GM19238 (cell line): ENCODE measurements at regions not wholly inside any gene's neighbourhood (a gene's known extent, or its start where the extent isn't known, plus 50 kb on each side); places are given as distances from the start of the nearest gene placed in this dataset.

Experiments used
- DNase-seq: peaks from one replicate; pipeline ENCODE4 v3.0.0; 2011; ENCODE audit warnings: low spot score; ENCODE audit not compliant: insufficient read length

- no peak for DNase-seq
Observed at GRCh38 chr14:104438166-104438887, 141.2 kb upstream of the C14orf180 start.

- no peak for DNase-seq
Observed at GRCh38 chr14:104439625-104440024, 139.9 kb upstream of the C14orf180 start.

- no peak for DNase-seq
Observed at GRCh38 chr14:104440297-104440956, 139.1 kb upstream of the C14orf180 start.

- DNase-seq = no peak
Observed at GRCh38 chr14:104441275-104442106, 138.1 kb upstream of the C14orf180 start.

GRCh38 chr14:104442107-104442551, 137.4 kb upstream of the C14orf180 start:
- DNase-seq = no peak

GRCh38 chr14:104442631-104443390, 136.8 kb upstream of the C14orf180 start:
- DNase-seq = no peak

- no peak for DNase-seq
Observed at GRCh38 chr14:104443391-104444158, 136.0 kb upstream of the C14orf180 start.

- no peak for DNase-seq
Observed at GRCh38 chr14:104444159-104445030, 135.2 kb upstream of the C14orf180 start.

GRCh38 chr14:104445086-104445485, 134.5 kb upstream of the C14orf180 start:
- no peak for DNase-seq

- DNase-seq = no peak
Observed at GRCh38 chr14:104445832-104446381, 133.7 kb upstream of the C14orf180 start.

- DNase-seq = no peak
Observed at GRCh38 chr14:104446611-104447010, 133.0 kb upstream of the C14orf180 start.

- DNase-seq = no peak
Observed at GRCh38 chr14:104447750-104448149, 131.8 kb upstream of the C14orf180 start.

- DNase-seq = no peak
Observed at GRCh38 chr14:104448321-104448720, 131.2 kb upstream of the C14orf180 start.

GRCh38 chr14:104448721-104449120, 130.8 kb upstream of the C14orf180 start:
- DNase-seq = no peak

GRCh38 chr14:104450811-104451401, 128.7 kb upstream of the C14orf180 start:
- DNase-seq = no peak

GRCh38 chr14:104451474-104451873, 128.1 kb upstream of the C14orf180 start:
- DNase-seq = no peak

- DNase-seq = no peak
Observed at GRCh38 chr14:104458845-104459244, 120.7 kb upstream of the C14orf180 start.

GRCh38 chr14:104460791-104461651, 118.5 kb upstream of the C14orf180 start:
- no peak for DNase-seq
